H1 (cell line): ENCODE measurements at regions not wholly inside any gene's neighbourhood (a gene's known extent, or its start where the extent isn't known, plus 50 kb on each side); places are given as distances from the start of the nearest gene placed in this dataset.

ENCODE experiments used
- CTCF ChIP-seq, 3 experiments: IDR thresholded peaks; 1 replicate in 2 of 3; 2 replicates in 1 of 3; pipeline versions ENCODE4 v1.5.1 to v1.6.1; 2011; ENCODE audit warnings: low read length in 3 of 3, mild to moderate bottlenecking in 3 of 3, inconsistent platforms in 2 of 3, low read depth in 1 of 3, moderate library complexity in 1 of 3; ENCODE audit not compliant: insufficient read depth in 1 of 3; ENCODE audit errors: control extremely low read depth in 1 of 3
- EP300 ChIP-seq, 2 experiments: IDR thresholded peaks; 1 replicate in 1 of 2; 2 replicates in 1 of 2; pipeline ENCODE4 v1.6.1; 2011 to 2012; ENCODE audit warnings: low read depth in 2 of 2, low read length in 2 of 2, mild to moderate bottlenecking in 2 of 2, borderline replicate concordance in 1 of 2, inconsistent platforms in 1 of 2, moderate library complexity in 1 of 2
- POLR2A ChIP-seq, 2 experiments: IDR thresholded peaks; 1 replicate in 1 of 2; 2 replicates in 1 of 2; pipeline ENCODE4 v1.6.1; 2011; ENCODE audit warnings: low read depth in 2 of 2, low read length in 2 of 2, mild to moderate bottlenecking in 2 of 2; ENCODE audit errors: control extremely low read depth in 1 of 2
- POLR2AphosphoS5 ChIP-seq: IDR thresholded peaks from 2 replicates; pipeline ENCODE4 v1.6.1; 2011; ENCODE audit warnings: low read depth, low read length

- TF ChIP-seq POLR2A (IDR thresholded peaks at IDR 0.05; ENCODE audit: control extremely low read depth in 1 of 2, low read depth in 2 of 2, low read length in 2 of 2) (no peak), CTCF (IDR thresholded peaks at IDR 0.05; ENCODE audit: control extremely low read depth in 1 of 3, insufficient read depth in 1 of 3, low read depth in 1 of 3, low read length in 3 of 3) (peak in 2 of 3 experiments; percentile 24 to 45; a peak in 2 of 4 replicates), EP300 (IDR thresholded peaks at IDR 0.05; ENCODE audit: borderline replicate concordance in 1 of 2, low read depth in 2 of 2, low read length in 2 of 2) (no peak), POLR2AphosphoS5 (no peak)
Measured at GRCh38 chr4:124322234-124323065, 390.1 kb downstream of the ANKRD50 start.
